H1 (cell line): ENCODE measurements at regions not wholly inside any gene's neighbourhood (a gene's known extent, or its start where the extent isn't known, plus 50 kb on each side); places are given as distances from the start of the nearest gene placed in this dataset.

ENCODE experiments used
- CEBPB ChIP-seq: IDR thresholded peaks from 2 replicates; pipeline ENCODE4 v1.6.1; 2012; ENCODE audit warnings: low read depth, low read length
- CTCF ChIP-seq, 3 experiments: IDR thresholded peaks; 1 replicate in 2 of 3; 2 replicates in 1 of 3; pipeline versions ENCODE4 v1.5.1 to v1.6.1; 2011; ENCODE audit warnings: low read length in 3 of 3, mild to moderate bottlenecking in 3 of 3, inconsistent platforms in 2 of 3, low read depth in 1 of 3, moderate library complexity in 1 of 3; ENCODE audit not compliant: insufficient read depth in 1 of 3; ENCODE audit errors: control extremely low read depth in 1 of 3
- HDAC6 ChIP-seq: IDR thresholded peaks from one replicate; pipeline ENCODE4 v1.7.1; 2012; ENCODE audit warnings: low read depth, mild to moderate bottlenecking, inconsistent platforms, low read length, moderate library complexity
- POLR2A ChIP-seq, 2 experiments: IDR thresholded peaks; 1 replicate in 1 of 2; 2 replicates in 1 of 2; pipeline ENCODE4 v1.6.1; 2011; ENCODE audit warnings: low read depth in 2 of 2, low read length in 2 of 2, mild to moderate bottlenecking in 2 of 2; ENCODE audit errors: control extremely low read depth in 1 of 2
- POLR2AphosphoS5 ChIP-seq: IDR thresholded peaks from 2 replicates; pipeline ENCODE4 v1.6.1; 2011; ENCODE audit warnings: low read depth, low read length
- SIN3A ChIP-seq, 2 experiments: IDR thresholded peaks in 1 of 2; conservative IDR thresholded peaks in 1 of 2; 2 replicates each; pipeline ENCODE4 v1.6.1; 2011 to 2012; ENCODE audit warnings: low read length in 2 of 2, improper control_type of control experiment in 1 of 2, low read depth in 1 of 2, mild to moderate bottlenecking in 1 of 2
- SRF ChIP-seq: IDR thresholded peaks from 2 replicates; pipeline ENCODE4 v1.6.1; 2011; ENCODE audit warnings: mild to moderate bottlenecking, low read depth, low read length, moderate library complexity
- TAF1 ChIP-seq: IDR thresholded peaks from 2 replicates; pipeline ENCODE4 v1.6.1; 2011; ENCODE audit warnings: mild to moderate bottlenecking, low read depth, low read length

GRCh38 chr1:29518183-29518835 lies 282.0 kb downstream of the PTPRU start:
- TF ChIP-seq POLR2AphosphoS5 (no peak), HDAC6 (no peak), TAF1 (no peak), POLR2A (IDR thresholded peaks at IDR 0.05; ENCODE audit: control extremely low read depth in 1 of 2, low read depth in 2 of 2, low read length in 2 of 2) (no peak), SIN3A (conservative IDR thresholded peaks at IDR 0.05 in 1 of 2, IDR thresholded peaks at IDR 0.05 in 1 of 2; ENCODE audit: low read depth in 1 of 2, low read length in 2 of 2) (no peak), CTCF (IDR thresholded peaks at IDR 0.05; ENCODE audit: control extremely low read depth in 1 of 3, insufficient read depth in 1 of 3, low read depth in 1 of 3, low read length in 3 of 3) (no peak), CEBPB (no peak), SRF (no peak)
